ENCODE measurements at regions not wholly inside any gene's neighbourhood (a gene's known extent, or its start where the extent isn't known, plus 50 kb on each side); places are given as distances from the start of the nearest gene placed in this dataset.

DNA sequence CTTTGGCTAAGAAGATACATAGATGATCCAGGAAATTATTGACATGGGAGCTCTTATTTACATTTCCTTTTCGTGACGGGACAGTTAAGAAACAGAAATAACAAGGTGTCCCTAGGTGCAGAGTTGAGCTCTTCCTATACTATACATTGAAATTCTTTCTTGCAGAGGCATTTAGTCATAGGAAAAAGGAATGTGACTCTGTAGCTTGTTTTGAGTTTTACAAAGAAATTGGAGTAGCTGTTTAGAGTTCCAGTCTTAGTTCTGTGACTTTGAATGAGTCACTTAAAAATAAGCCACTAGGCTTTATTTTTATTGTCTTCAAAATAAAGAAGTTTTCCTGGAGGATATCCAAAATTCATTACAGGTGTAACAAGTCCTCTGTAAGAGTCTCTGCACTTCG, 723.5 kb upstream of the SGO1 start:
- DNase-seq (ENCODE audit: low spot score) = no peak

DNA sequence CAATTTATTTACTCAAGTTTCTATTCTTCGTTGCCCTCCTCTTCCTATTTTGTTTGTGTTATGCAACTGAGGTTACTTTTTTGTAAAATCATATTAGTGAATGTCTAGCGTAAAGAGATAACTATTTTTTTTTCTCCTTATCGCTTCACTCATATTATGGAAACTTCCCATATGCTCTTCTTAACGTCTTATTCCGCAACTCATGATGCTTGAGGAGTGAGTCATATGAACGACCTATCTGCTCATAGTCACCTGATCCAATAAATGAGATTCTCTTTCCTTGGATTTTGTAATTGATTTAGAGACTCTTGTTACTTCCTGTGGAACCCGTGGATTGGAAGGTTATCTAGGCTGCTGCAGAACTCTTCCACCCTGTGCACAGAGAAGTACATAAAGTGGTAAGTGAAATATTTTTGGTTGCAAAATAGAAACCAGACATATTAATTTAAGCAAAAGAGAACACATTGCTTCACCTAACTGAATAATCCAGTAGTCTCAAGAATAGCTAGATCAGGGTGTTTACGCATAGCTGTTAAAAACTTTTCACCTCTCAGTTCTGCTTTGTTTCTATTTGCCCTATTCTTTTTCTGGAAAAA, 719.3 kb upstream of the SGO1 start:
- no peak for DNase-seq (ENCODE audit: low spot score)

- no peak for DNase-seq (ENCODE audit: low spot score)
Observed at GRCh38 chr3:20904671-20905070, 718.7 kb upstream of the SGO1 start.

GRCh38 chr3:20898962-20899361, 713.0 kb upstream of the SGO1 start:
- DNase-seq (ENCODE audit: low spot score) = no peak

DNA sequence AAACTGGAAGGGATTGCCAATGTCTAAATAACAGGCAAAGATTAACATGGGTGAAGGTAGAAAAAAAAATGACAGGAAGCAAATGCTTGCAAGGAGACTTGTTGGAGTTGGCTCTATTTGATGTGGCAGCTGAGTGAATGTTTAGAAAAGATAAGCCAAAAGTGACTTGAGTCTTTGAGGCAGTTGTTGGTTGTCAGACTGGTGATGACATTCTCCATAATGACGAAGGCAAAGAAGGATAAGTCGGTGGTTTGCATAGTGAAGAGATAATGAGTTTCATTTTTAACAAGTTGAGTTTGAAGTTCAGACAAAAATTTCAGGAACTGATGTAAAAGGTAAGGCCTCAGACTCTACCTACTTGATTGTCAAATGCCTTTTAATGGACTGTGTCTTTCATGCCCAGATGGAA, 704.1 kb upstream of the SGO1 start:
- no peak for DNase-seq (ENCODE audit: low spot score)

- DNase-seq (ENCODE audit: low spot score) = no peak
Observed at GRCh38 chr3:20878691-20879090, 692.7 kb upstream of the SGO1 start.

GRCh38 chr3:20873235-20873634, 687.2 kb upstream of the SGO1 start:
- DNase-seq (ENCODE audit: low spot score) = no peak

DNA sequence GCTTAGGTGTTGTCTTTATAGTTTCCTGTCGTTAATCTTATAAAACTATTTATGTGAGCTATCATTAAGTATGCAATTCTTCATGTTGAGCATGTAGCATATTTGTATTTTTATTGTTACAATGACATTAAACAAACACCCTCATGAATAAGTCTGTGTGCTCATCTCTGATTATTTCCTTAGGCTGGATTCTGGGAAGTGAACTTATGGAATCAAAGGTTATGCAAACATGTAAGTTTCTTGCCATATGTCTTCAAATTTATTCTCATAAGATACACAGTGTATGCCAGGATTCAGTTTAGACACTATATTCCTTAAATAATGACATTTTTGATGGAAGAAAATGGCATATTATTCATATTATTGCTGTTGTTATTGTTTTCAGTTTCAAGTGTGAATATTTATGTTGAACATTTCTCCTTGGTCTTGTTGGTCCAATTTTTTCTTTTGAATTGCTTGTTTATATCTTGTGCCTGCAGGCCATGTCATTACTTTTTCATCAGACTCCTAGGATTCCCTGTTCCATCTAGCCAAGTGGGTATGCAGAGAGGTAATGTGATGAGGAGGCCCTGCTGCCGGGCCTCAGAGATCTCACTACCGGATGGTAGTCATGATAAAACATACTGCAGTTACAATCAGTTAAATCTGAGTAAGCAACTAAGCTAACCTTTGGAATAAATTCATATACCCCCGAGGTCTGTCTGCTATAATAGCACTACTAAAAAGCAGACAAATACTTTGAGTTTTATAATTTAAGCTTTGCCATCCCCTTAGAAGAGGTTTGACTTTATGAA, 684.3 kb upstream of the SGO1 start:
- DNase-seq (ENCODE audit: low spot score) = no peak

GRCh38 chr3:20865803-20866202, 679.8 kb upstream of the SGO1 start:
- DNase-seq (ENCODE audit: low spot score) = no peak

GRCh38 chr3:20861454-20861853, 675.4 kb upstream of the SGO1 start:
- no peak for DNase-seq (ENCODE audit: low spot score)

DNA sequence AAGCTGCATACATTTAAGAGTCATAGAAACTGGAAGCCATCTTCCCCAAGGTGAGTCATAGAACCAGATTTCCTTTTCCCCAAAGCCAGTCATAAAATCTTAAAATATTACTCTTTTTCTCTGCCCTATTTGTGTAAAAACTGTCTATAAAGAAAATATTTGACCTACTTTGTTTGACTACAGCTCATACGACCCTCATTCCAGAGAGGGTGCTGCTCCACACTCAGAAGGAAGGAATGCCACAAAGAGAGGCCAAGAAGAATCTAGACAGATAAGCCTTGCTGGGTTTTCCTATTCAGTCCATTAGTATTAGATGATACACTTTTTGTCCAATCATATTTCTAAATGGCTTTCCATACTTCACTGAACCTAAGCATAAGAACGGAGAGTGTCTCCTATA, 671.6 kb upstream of the SGO1 start:
- DNase-seq (ENCODE audit: low spot score) = peak; percentile 22

GRCh38 chr3:20853890-20854289, 667.9 kb upstream of the SGO1 start:
- no peak for DNase-seq (ENCODE audit: low spot score)

DNA sequence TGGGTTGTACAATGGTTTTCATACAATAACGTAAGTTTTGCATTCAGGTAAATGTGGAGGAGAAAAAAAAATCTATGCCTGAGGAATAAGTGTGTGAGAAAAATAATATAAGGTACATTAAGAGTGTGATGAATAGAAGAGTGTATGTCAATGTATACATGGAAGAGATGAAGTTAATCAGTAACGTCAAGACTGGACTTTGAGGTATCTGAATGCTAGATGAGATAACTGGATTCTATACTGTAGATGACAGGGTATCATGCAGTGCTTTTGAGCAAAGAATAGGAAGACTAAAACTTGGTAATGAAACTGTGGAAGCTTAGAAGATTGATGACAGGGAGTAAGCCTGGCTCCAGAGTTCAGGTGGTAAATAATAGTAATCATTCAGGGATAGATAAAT, 666.7 kb upstream of the SGO1 start:
- DNase-seq (ENCODE audit: low spot score) = no peak

GRCh38 chr3:20849975-20850374, 664.0 kb upstream of the SGO1 start:
- DNase-seq (ENCODE audit: low spot score) = no peak

GRCh38 chr3:20846832-20847231, 660.8 kb upstream of the SGO1 start:
- no peak for DNase-seq (ENCODE audit: low spot score)

DNA sequence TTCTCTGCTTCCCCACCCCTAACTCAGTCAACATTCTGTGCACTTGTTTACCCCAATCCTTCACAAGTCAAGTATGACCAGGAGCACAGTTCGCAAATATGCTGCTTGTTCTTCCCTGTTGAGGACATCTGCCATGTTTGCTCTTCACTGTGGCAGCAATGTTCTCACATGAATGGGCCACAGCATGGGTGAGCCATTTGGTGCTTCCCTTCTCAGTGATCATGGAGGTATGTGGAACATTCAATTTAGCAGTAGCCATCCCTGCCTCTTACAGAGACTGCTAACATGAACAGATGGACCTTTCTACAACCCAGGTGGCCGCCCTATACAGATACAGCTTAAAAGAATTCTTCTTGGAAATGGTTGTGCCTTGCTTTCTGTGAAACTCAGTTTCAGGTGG, 660.1 kb upstream of the SGO1 start:
- DNase-seq (ENCODE audit: low spot score) = no peak

- DNase-seq (ENCODE audit: low spot score) = no peak
Observed at GRCh38 chr3:20844851-20845250, 658.8 kb upstream of the SGO1 start.

- DNase-seq (ENCODE audit: low spot score) = no peak
Observed at GRCh38 chr3:20842594-20843436, 656.8 kb upstream of the SGO1 start.

DNA sequence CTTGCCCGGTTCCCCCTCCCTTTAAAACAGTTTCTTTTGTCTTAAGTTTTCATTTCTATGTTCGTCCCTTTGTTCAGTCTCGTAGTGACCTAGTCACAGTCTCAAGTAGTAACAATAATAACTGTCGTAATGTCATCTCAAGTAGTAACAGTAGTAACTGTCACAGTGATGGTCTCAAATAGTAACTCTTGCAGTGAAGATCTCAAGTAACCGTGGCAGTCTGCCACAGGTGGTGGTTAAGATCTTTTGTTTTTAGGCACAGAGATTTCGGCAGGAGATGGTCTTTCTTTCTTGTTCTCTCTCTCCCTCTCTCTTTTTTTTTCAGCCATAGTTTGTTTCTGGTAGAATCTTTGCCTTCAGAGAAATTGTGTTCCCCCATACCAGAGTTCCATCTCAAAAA, 656.0 kb upstream of the SGO1 start:
- no peak for DNase-seq (ENCODE audit: low spot score)

GRCh38 chr3:20837676-20838302, 651.8 kb upstream of the SGO1 start:
- DNase-seq (ENCODE audit: low spot score) = no peak

DNA sequence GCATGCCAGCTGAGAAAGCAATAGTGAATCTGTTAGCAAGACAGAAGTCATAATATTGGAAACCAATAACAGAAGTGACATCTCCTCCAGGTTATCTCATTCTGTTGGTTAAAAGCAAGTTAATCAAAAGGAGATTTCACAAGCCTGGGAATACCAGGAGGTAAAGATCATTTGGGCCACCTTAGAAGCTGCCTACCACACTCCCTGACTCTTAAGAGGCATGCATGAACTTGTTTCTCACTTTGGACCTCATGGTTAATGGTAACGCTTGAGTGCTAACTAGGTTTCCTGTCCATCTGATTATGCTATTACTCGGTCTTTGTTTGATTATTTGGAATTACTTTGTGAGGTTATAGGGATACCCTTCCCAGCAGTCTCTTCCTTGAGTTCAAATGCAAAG, 650.8 kb upstream of the SGO1 start:
- no peak for DNase-seq (ENCODE audit: low spot score)

- DNase-seq (ENCODE audit: low spot score) = no peak
Observed at GRCh38 chr3:20832963-20833362, 647.0 kb upstream of the SGO1 start.

DNA sequence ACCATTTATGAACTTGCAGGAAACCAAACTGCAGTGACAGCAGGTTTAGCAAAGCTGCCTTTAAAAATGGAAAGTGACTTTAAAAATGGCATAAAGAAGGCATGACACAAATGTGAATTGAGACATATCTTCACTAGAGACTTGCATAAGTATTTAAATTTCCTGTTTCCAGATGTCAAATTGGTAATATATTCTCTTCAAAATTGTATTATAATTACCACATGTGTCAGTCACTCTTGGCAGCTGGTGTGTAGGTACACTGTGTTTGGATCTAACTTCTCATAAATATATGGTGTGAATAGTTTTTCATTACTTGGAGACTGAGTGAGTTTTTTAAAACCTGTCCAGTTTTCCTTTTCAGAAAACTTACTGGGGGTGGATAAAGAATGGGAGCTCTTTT, 636.2 kb upstream of the SGO1 start:
- no peak for DNase-seq (ENCODE audit: low spot score)

Measured in AG08395 (cell line).